ENCODE measurements at regions not wholly inside any gene's neighbourhood (a gene's known extent, or its start where the extent isn't known, plus 50 kb on each side); places are given as distances from the start of the nearest gene placed in this dataset.

DNA sequence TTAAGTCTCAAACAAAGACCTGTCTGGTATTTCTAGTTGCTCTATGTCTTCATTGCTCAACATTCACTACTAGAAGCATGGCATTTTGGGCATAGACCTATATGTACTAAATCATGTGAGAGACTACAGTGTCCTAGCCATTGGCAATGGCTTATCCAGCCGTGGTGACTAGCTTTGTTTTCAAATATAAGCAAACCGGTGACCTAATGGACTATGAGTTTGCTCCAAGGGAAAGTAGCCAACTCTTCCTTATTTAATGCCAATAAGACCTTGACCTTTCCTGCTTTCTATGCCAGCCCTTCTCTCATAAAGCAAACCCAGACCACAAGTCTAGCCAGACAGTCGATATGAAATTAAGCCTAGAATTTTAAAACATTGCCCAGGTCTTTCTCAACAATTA is 113.7 kb upstream of the CREB1 start:
- Histone ChIP-seq H3K9me3 (ENCODE audit: control insufficient read depth, insufficient read depth, low read length) (no peaks in the 10 kb centered on the region), H3K18ac (ENCODE audit: low read depth, low read length) (no peak overlapping the region), H4K20me1 (ENCODE audit: insufficient read depth, low read length) (no peaks in the 10 kb centered on the region), H3K27ac (ENCODE audit: insufficient read depth, low read length) (no peak overlapping the region), H3K4me3 (ENCODE audit: insufficient read depth, low read depth, low read length) (no peak overlapping the region), H3K23ac (ENCODE audit: low read depth, low read length) (no peak overlapping the region), H3K4ac (ENCODE audit: low read depth, low read length) (no peak overlapping the region), H2BK120ac (ENCODE audit: low read depth, low read length) (no peak overlapping the region), H3K14ac (replicated peaks; ENCODE audit: low read depth, low read length) (no peak overlapping the region), H3K4me1 (ENCODE audit: control insufficient read depth, insufficient read depth, low read length) (no peaks in the 10 kb centered on the region), H4K91ac (ENCODE audit: insufficient read depth, low read depth, low read length) (no peak overlapping the region), H4K8ac (ENCODE audit: low read depth in 2 of 2, low read length in 2 of 2) (no peak overlapping the region), H2BK5ac (ENCODE audit: low read depth, low read length, poor library complexity, severe bottlenecking) (no peak overlapping the region), H4K5ac (ENCODE audit: low read depth, low read length) (no peak overlapping the region), H3K56ac (ENCODE audit: extremely low read depth, insufficient read depth, low read length) (no peak overlapping the region), H2BK15ac (ENCODE audit: low read depth, low read length) (no peak overlapping the region), H2AK5ac (ENCODE audit: low read depth, low read length) (no peak overlapping the region), H3K4me2 (ENCODE audit: low read depth, low read length) (no peak overlapping the region), H2BK20ac (ENCODE audit: low read depth, low read length) (no peak overlapping the region), H3K79me1 (ENCODE audit: low read depth in 1 of 2, low read length in 2 of 2) (no peaks in the 10 kb centered on the region), H3K27me3 (ENCODE audit: control insufficient read depth, insufficient read depth, low read length) (peaks cover 4% of the 10 kb centered on the region), H2AK9ac (replicated peaks; ENCODE audit: low read depth, low read length, poor library complexity) (no peak overlapping the region), H3K9ac (ENCODE audit: low read depth, low read length) (no peak overlapping the region), H3K36me3 (ENCODE audit: control insufficient read depth, insufficient read depth, low read length) (no peaks in the 10 kb centered on the region), H2AFZ (replicated peaks; ENCODE audit: low read length, poor library complexity) (no peak overlapping the region), H3K9me1 (ENCODE audit: insufficient read depth, low read length) (no peaks in the 10 kb centered on the region)
- ATAC-seq (ENCODE audit: low read depth) (no peak), DNase-seq (no peak)
- TF ChIP-seq BHLHE40 (IDR thresholded peaks at IDR 0.05; ENCODE audit: low read depth, low read length): no peak
- TF ChIP-seq MAZ (IDR thresholded peaks at IDR 0.05; ENCODE audit: borderline replicate concordance, low read depth, low read length): no peak
- no peak for TF ChIP-seq CEBPB (IDR thresholded peaks at IDR 0.05; ENCODE audit: low read depth, low read length)
- TF ChIP-seq SMC3 (IDR thresholded peaks at IDR 0.05; ENCODE audit: low read depth, low read length): no peak
- TF ChIP-seq CHD1 (IDR thresholded peaks at IDR 0.05; ENCODE audit: low read depth, low read length): no peak
- no peak for TF ChIP-seq MAFK (IDR thresholded peaks at IDR 0.05; ENCODE audit: low read depth, low read length)
- no peak for TF ChIP-seq MXI1 (IDR thresholded peaks at IDR 0.05; ENCODE audit: borderline replicate concordance, low read depth, low read length)
- no peak for TF ChIP-seq FOS (IDR thresholded peaks at IDR 0.05; ENCODE audit: low read depth, low read length)
- TF ChIP-seq POLR2A (IDR thresholded peaks at IDR 0.05; ENCODE audit: low read depth, low read length): no peak
- no peak for TF ChIP-seq RAD21 (IDR thresholded peaks at IDR 0.05; ENCODE audit: low read length)
- dilution Hi-C loops (cut with HindIII; ENCODE audit: low sequenced_read_pairs, unreplicated experiment) (no loop called here), intact Hi-C loops (cut with micrococcal nuclease) (no loop called here), in situ Hi-C loops (cut with MboI; ENCODE audit: low sequenced_read_pairs) (no loop called here)
- BruUV-seq (replicated peaks): no TSS peak
- WGBS, 2 experiments (ENCODE audit: extremely low coverage in 2 of 2, insufficient read length in 1 of 2): no CpG with 5 or more reads among the region's 3 CpGs
- ChIA-PET CTCF (no interaction called here), POLR2A (ENCODE audit: unreplicated experiment) (no interaction called here)

All from IMR-90 (cell line).